GM19452 (cell line): ENCODE measurements at regions not wholly inside any gene's neighbourhood (a gene's known extent, or its start where the extent isn't known, plus 50 kb on each side); places are given as distances from the start of the nearest gene placed in this dataset.
"Not testable (repeated sequence)": the region's sequence is repeated elsewhere in the genome, so short reads cannot be mapped to it uniquely, and the experiment has no call there.

ENCODE experiments used
- ATAC-seq: cut with Tn5 transposase; IDR thresholded peaks from one replicate; pipeline ENCODE4 v1.9.1; 2021; ENCODE audit not compliant: unreplicated experiment

- ATAC-seq: peak; percentile 98
These were observed 367.2 kb downstream of the OSTF1 start for GRCh38 chr9:75455444-75455921.

GRCh38 chr9:75456698-75457097, 368.4 kb downstream of the OSTF1 start:
- no peak for ATAC-seq

- ATAC-seq: no peak
These were observed 369.2 kb downstream of the OSTF1 start for GRCh38 chr9:75457474-75458011.

GRCh38 chr9:75459311-75459710, 371.0 kb downstream of the OSTF1 start:
- ATAC-seq: not testable (repeated sequence)

- ATAC-seq: no peak
These were observed 372.9 kb downstream of the OSTF1 start for GRCh38 chr9:75461183-75461582.

GRCh38 chr9:75462866-75463265, 374.6 kb downstream of the OSTF1 start:
- ATAC-seq: no peak

- no peak for ATAC-seq
These were observed 375.6 kb downstream of the OSTF1 start for GRCh38 chr9:75463871-75464270.

GRCh38 chr9:75464726-75465125, 376.4 kb downstream of the OSTF1 start:
- no peak for ATAC-seq

GRCh38 chr9:75467142-75467541, 378.8 kb downstream of the OSTF1 start:
- no peak for ATAC-seq

GRCh38 chr9:75471549-75472114, 383.3 kb downstream of the OSTF1 start:
- ATAC-seq: no peak

GRCh38 chr9:75482566-75482965, 394.3 kb downstream of the OSTF1 start:
- ATAC-seq: no peak

GRCh38 chr9:75483636-75484035, 395.3 kb downstream of the OSTF1 start:
- no peak for ATAC-seq

GRCh38 chr9:75487856-75488718, 399.8 kb downstream of the OSTF1 start:
- no peak for ATAC-seq

- no peak for ATAC-seq
These were observed 400.4 kb downstream of the OSTF1 start for GRCh38 chr9:75488719-75489110.

GRCh38 chr9:75490326-75490725, 400.1 kb upstream of the PCSK5 start:
- no peak for ATAC-seq

GRCh38 chr9:75491533-75491932, 398.9 kb upstream of the PCSK5 start:
- ATAC-seq: no peak

- no peak for ATAC-seq
These were observed 390.7 kb upstream of the PCSK5 start for GRCh38 chr9:75499812-75500211.

- no peak for ATAC-seq
These were observed 390.0 kb upstream of the PCSK5 start for GRCh38 chr9:75500479-75500878.

- ATAC-seq: not testable (repeated sequence)
These were observed 389.5 kb upstream of the PCSK5 start for GRCh38 chr9:75500940-75501339.

- ATAC-seq: no peak
These were observed 385.8 kb upstream of the PCSK5 start for GRCh38 chr9:75504721-75505120.

GRCh38 chr9:75505654-75506053, 384.8 kb upstream of the PCSK5 start:
- no peak for ATAC-seq

GRCh38 chr9:75529463-75529862, 361.0 kb upstream of the PCSK5 start:
- no peak for ATAC-seq
